HCT116 (cell line): ENCODE measurements at regions not wholly inside any gene's neighbourhood (a gene's known extent, or its start where the extent isn't known, plus 50 kb on each side); places are given as distances from the start of the nearest gene placed in this dataset.

ENCODE experiments used
- EZH2 ChIP-seq: fragments of 200-600 bp; sonication (generic); IDR thresholded peaks from 2 replicates; pipeline ENCODE4 v1.6.1; 2017; ENCODE audit warnings: antibody characterized with exemption, mixed run types
- POLR2A ChIP-seq: IDR thresholded peaks from 2 replicates; pipeline ENCODE4 v1.7.0; 2011; ENCODE audit warnings: borderline replicate concordance; ENCODE audit not compliant: insufficient read depth, insufficient read length; ENCODE audit errors: extremely low read depth
- POLR2AphosphoS5 ChIP-seq: IDR thresholded peaks from 2 replicates; pipeline ENCODE4 v1.6.1; 2011; ENCODE audit warnings: mild to moderate bottlenecking, low read depth, low read length, moderate library complexity
- SIN3A ChIP-seq: IDR thresholded peaks from 2 replicates; pipeline ENCODE4 v1.6.1; 2012; ENCODE audit warnings: low read depth
- SRF ChIP-seq: IDR thresholded peaks from 2 replicates; pipeline ENCODE4 v1.6.1; 2012; ENCODE audit warnings: low read depth
- ZNF274 ChIP-seq: fragments of 200-500 bp; sonication (Bioruptor generic); IDR thresholded peaks from 2 replicates; pipeline ENCODE4 v1.6.1; 2014; ENCODE audit warnings: mild to moderate bottlenecking, low read depth, low read length, inconsistent platforms
- TF ChIP-seq, protein P1 (sequence below), 3 experiments: fragments of 200-600 bp in 1 of 3; sonication (generic) in 1 of 3; IDR thresholded peaks in 2 of 3; conservative IDR thresholded peaks in 1 of 3; 2 replicates each; pipeline ENCODE4 v1.5.1; 2012 to 2017; ENCODE audit warnings: low read depth in 2 of 3, low read length in 2 of 3, antibody characterized with exemption in 1 of 3, borderline replicate concordance in 1 of 3, control low read depth in 1 of 3, mild to moderate bottlenecking in 1 of 3, mixed read lengths in 1 of 3, mixed run types in 1 of 3, moderate library complexity in 1 of 3; ENCODE audit not compliant: insufficient read depth in 1 of 3

GRCh38 chr14:23805761-23806160 is 147.8 kb upstream of the DHRS4 start:
- TF ChIP-seq, protein P1, sequence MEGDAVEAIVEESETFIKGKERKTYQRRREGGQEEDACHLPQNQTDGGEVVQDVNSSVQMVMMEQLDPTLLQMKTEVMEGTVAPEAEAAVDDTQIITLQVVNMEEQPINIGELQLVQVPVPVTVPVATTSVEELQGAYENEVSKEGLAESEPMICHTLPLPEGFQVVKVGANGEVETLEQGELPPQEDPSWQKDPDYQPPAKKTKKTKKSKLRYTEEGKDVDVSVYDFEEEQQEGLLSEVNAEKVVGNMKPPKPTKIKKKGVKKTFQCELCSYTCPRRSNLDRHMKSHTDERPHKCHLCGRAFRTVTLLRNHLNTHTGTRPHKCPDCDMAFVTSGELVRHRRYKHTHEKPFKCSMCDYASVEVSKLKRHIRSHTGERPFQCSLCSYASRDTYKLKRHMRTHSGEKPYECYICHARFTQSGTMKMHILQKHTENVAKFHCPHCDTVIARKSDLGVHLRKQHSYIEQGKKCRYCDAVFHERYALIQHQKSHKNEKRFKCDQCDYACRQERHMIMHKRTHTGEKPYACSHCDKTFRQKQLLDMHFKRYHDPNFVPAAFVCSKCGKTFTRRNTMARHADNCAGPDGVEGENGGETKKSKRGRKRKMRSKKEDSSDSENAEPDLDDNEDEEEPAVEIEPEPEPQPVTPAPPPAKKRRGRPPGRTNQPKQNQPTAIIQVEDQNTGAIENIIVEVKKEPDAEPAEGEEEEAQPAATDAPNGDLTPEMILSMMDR (IDR thresholded peaks at IDR 0.05 in 2 of 3, conservative IDR thresholded peaks at IDR 0.05 in 1 of 3; ENCODE audit: borderline replicate concordance in 1 of 3, insufficient read depth in 1 of 3, low read depth in 2 of 3, low read length in 2 of 3), result no peak
- TF ChIP-seq POLR2AphosphoS5 (no peak), POLR2A (no peak), EZH2 (no peak), ZNF274 (no peak), SRF (no peak), SIN3A (no peak)
